C1 segment of cervical spinal cord (tissue), 14 donors: ENCODE measurements at regions not wholly inside any gene's neighbourhood (a gene's known extent, or its start where the extent isn't known, plus 50 kb on each side); places are given as distances from the start of the nearest gene placed in this dataset.
"Not testable (repeated sequence)": the region's sequence is repeated elsewhere in the genome, so short reads cannot be mapped to it uniquely, and the experiment has no call there.

Source experiments
- DNase-seq, 14 donors: peaks; one replicate each; lab custom pipeline; 2025; lab: John Stamatoyannopoulos, UW

GRCh38 chr2:142716463-142717242 lies 160.8 kb upstream of the KYNU start:
- peak in 2 of 14 donors; percentile 13 to 15 for DNase-seq

- DNase-seq, result no peak
Measured at GRCh38 chr2:142714600-142714999, 162.9 kb upstream of the KYNU start.

GRCh38 chr2:142710336-142710735 lies 167.1 kb upstream of the KYNU start:
- no peak for DNase-seq

GRCh38 chr2:142707318-142707717 lies 170.1 kb upstream of the KYNU start:
- no peak for DNase-seq

GRCh38 chr2:142702397-142702796 lies 175.1 kb upstream of the KYNU start:
- DNase-seq, result not testable (repeated sequence)

GRCh38 chr2:142695350-142696257 lies 181.9 kb upstream of the KYNU start:
- peak in 2 of 14 donors; percentile 5 to 12 for DNase-seq

GRCh38 chr2:142694282-142694681 lies 183.2 kb upstream of the KYNU start:
- DNase-seq, result no peak

GRCh38 chr2:142693171-142693950 lies 184.1 kb upstream of the KYNU start:
- no peak for DNase-seq

GRCh38 chr2:142688856-142689605 lies 188.4 kb upstream of the KYNU start:
- no peak for DNase-seq

GRCh38 chr2:142687509-142687908 lies 190.0 kb upstream of the KYNU start:
- DNase-seq, result no peak

- DNase-seq, result no peak
Measured at GRCh38 chr2:142687075-142687474, 190.4 kb upstream of the KYNU start.

- DNase-seq, result no peak
Measured at GRCh38 chr2:142684667-142685066, 192.8 kb upstream of the KYNU start.

- DNase-seq, result no peak
Measured at GRCh38 chr2:142682528-142682927, 194.9 kb upstream of the KYNU start.

- no peak for DNase-seq
Measured at GRCh38 chr2:142681952-142682351, 195.5 kb upstream of the KYNU start.

GRCh38 chr2:142678164-142678563 lies 199.3 kb upstream of the KYNU start:
- no peak for DNase-seq

- no peak for DNase-seq
Measured at GRCh38 chr2:142675398-142675797, 202.1 kb upstream of the KYNU start.

GRCh38 chr2:142673836-142674235 lies 203.6 kb upstream of the KYNU start:
- DNase-seq, result no peak

- DNase-seq, result no peak
Measured at GRCh38 chr2:142672698-142673097, 204.8 kb upstream of the KYNU start.

GRCh38 chr2:142670362-142670761 lies 207.1 kb upstream of the KYNU start:
- DNase-seq, result no peak

GRCh38 chr2:142668420-142668819 lies 209.0 kb upstream of the KYNU start:
- no peak for DNase-seq

- DNase-seq, result no peak
Measured at GRCh38 chr2:142665241-142665640, 212.2 kb upstream of the KYNU start.
